Stomach (tissue), 8 donors: ENCODE measurements at regions not wholly inside any gene's neighbourhood (a gene's known extent, or its start where the extent isn't known, plus 50 kb on each side); places are given as distances from the start of the nearest gene placed in this dataset.

Experiments used
- DNase-seq, 2 donors: peaks; one replicate each; pipeline versions ENCODE4 v3.0.0 to v3.0.0-alpha.2; 2013 to 2019
- H3K27ac ChIP-seq, 5 donors: fragments of 200-600 bp in 4 of 5; sonication (generic) in 4 of 5; one replicate each; pipeline ENCODE4 v1.5.1; 2013 to 2019; ENCODE audit warnings: mild to moderate bottlenecking in 1 of 5, moderate library complexity in 1 of 5
- H3K27me3 ChIP-seq, 3 donors: fragments of 200-600 bp; sonication (generic); one replicate each; pipeline ENCODE4 v1.5.1; 2017 to 2019; ENCODE audit warnings: mixed run types in 1 of 3
- H3K36me3 ChIP-seq, 4 donors: fragments of 200-600 bp; sonication (generic); 1 replicate in 3 of 4; 2 replicates in 1 of 4; pipeline ENCODE4 v1.5.1; 2016 to 2019
- H3K4me1 ChIP-seq, 4 donors: fragments of 200-600 bp; sonication (generic); one replicate each; pipeline ENCODE4 v1.5.1; 2016 to 2019
- H3K4me3 ChIP-seq, 4 donors: fragments of 200-600 bp; sonication (generic) in 3 of 4; one replicate each; pipeline ENCODE4 v1.5.1; 2016 to 2019; ENCODE audit warnings: mild to moderate bottlenecking in 1 of 4
- H3K9me3 ChIP-seq, 4 donors: fragments of 200-600 bp; sonication (generic); one replicate each; pipeline ENCODE4 v1.5.1; 2016 to 2019
- CTCF ChIP-seq, 7 experiments: fragments of 450-650 bp in 4 of 7; fragments of 200-600 bp in 3 of 7; sonication (generic) in 3 of 7; IDR thresholded peaks; one replicate each; pipeline ENCODE4 v1.5.1; 2016 to 2019; ENCODE audit warnings: antibody characterized with exemption in 7 of 7, control low read depth in 2 of 7, mild to moderate bottlenecking in 1 of 7
- EP300 ChIP-seq: sonication (generic); formaldehyde crosslinking; IDR thresholded peaks from one replicate; pipeline ENCODE4 v1.6.1; 2017; ENCODE audit warnings: antibody characterized with exemption
- POLR2A ChIP-seq, 4 donors: fragments of 450-650 bp; IDR thresholded peaks; one replicate each; pipeline ENCODE4 v1.6.1; 2016; ENCODE audit warnings: antibody characterized with exemption in 4 of 4, control low read depth in 2 of 4, mild to moderate bottlenecking in 1 of 4, moderate library complexity in 1 of 4
- POLR2AphosphoS5 ChIP-seq, 3 donors: sonication (generic); formaldehyde crosslinking; IDR thresholded peaks; one replicate each; pipeline ENCODE4 v1.6.1; 2016; ENCODE audit warnings: antibody characterized with exemption in 3 of 3
- WGBS, 5 donors: extraction: QIAGEN DNeasy Blood & Tissue Kit in 3 of 5; methylation state at CpG; one replicate each; pipeline versions ENCODE4 v1.1.5 to v1.1.7; 2013 to 2018; 5-methylcytosine and 5-hydroxymethylcytosine counted together
- intact Hi-C: fragments of 100-400 bp; cut with DNase I; formaldehyde crosslinking; loops from one replicate; pipeline ENCODE4 v1.15.1; 2023; ENCODE audit warnings: low total_unique reads
- donor health status: healthy with polysubstance abuse.
- donor health status: Bipolar disorder and iron deficiency.
- donor health status: healthy.

GRCh38 chr1:69363236-69363635, 204.5 kb upstream of the LRRC7 start:
- no peaks in the 10 kb centered on the region for H3K36me3 ChIP-seq
- TF ChIP-seq CTCF (IDR thresholded peaks at IDR 0.05) (no peak), POLR2AphosphoS5 (IDR thresholded peaks at IDR 0.05) (no peak), EP300 (no peak), POLR2A (IDR thresholded peaks at IDR 0.05) (no peak)
- WGBS, 5 donors, result 81 to 87% (median 82%) methylated on average over 2 of the region's 2 CpGs
- H3K9me3 ChIP-seq, result no peaks in the 10 kb centered on the region
- H3K27ac ChIP-seq, result no peak overlapping the region
- no peak for DNase-seq
- no peak overlapping the region for H3K4me3 ChIP-seq
- no peaks in the 10 kb centered on the region for H3K4me1 ChIP-seq
- intact Hi-C loops, result no loop called here
- H3K27me3 ChIP-seq, result no peaks in the 10 kb centered on the region

- Histone ChIP-seq H3K4me1 (peaks cover 0 to 6% (median 0%) of the 10 kb centered on the region in 4 donors), H3K27ac (no peak overlapping the region), H3K4me3 (no peak overlapping the region), H3K36me3 (no peaks in the 10 kb centered on the region), H3K27me3 (no peaks in the 10 kb centered on the region), H3K9me3 (peaks cover 0 to 5% (median 0%) of the 10 kb centered on the region in 4 donors)
- TF ChIP-seq POLR2A (IDR thresholded peaks at IDR 0.05), result no peak
- no peak for TF ChIP-seq CTCF (IDR thresholded peaks at IDR 0.05)
- no peak for TF ChIP-seq POLR2AphosphoS5 (IDR thresholded peaks at IDR 0.05)
- no peak for TF ChIP-seq EP300
- intact Hi-C loops, result no loop called here
- WGBS, 5 donors, result 80 to 97% (median 83%) methylated on average over 4 of the region's 4 CpGs
- no peak for DNase-seq
These were observed 194.2 kb upstream of the LRRC7 start for GRCh38 chr1:69373520-69373919.

GRCh38 chr1:69376408-69376807, 191.3 kb upstream of the LRRC7 start:
- Histone ChIP-seq H3K4me1 (peaks cover 0 to 6% (median 0%) of the 10 kb centered on the region in 4 donors), H3K9me3 (no peaks in the 10 kb centered on the region), H3K4me3 (no peak overlapping the region), H3K27me3 (no peaks in the 10 kb centered on the region), H3K27ac (no peak overlapping the region), H3K36me3 (no peaks in the 10 kb centered on the region)
- 86 to 91% (median 88%) methylated on average over 1 of the region's 1 CpG for WGBS, 5 donors
- intact Hi-C loops, result no loop called here
- no peak for DNase-seq
- no peak for TF ChIP-seq EP300
- no peak for TF ChIP-seq POLR2AphosphoS5 (IDR thresholded peaks at IDR 0.05)
- TF ChIP-seq POLR2A (IDR thresholded peaks at IDR 0.05), result no peak
- TF ChIP-seq CTCF (IDR thresholded peaks at IDR 0.05), result no peak

- DNase-seq, result no peak
- Histone ChIP-seq H3K9me3 (no peaks in the 10 kb centered on the region), H3K27ac (no peak overlapping the region), H3K27me3 (no peaks in the 10 kb centered on the region), H3K4me1 (peaks cover 0 to 6% (median 0%) of the 10 kb centered on the region in 4 donors), H3K4me3 (no peak overlapping the region), H3K36me3 (no peaks in the 10 kb centered on the region)
- intact Hi-C loops, result no loop called here
- TF ChIP-seq POLR2A (IDR thresholded peaks at IDR 0.05), result no peak
- no peak for TF ChIP-seq CTCF (IDR thresholded peaks at IDR 0.05)
- no peak for TF ChIP-seq POLR2AphosphoS5 (IDR thresholded peaks at IDR 0.05)
- 43 to 72% (median 71%) methylated on average over 2 of the region's 2 CpGs for WGBS, 5 donors
These were observed 190.2 kb upstream of the LRRC7 start for GRCh38 chr1:69377507-69377906.
